Thoracic aorta (tissue), 2 donors: ENCODE measurements at regions not wholly inside any gene's neighbourhood (a gene's known extent, or its start where the extent isn't known, plus 50 kb on each side); places are given as distances from the start of the nearest gene placed in this dataset.

Source experiments
- ATAC-seq: fragments of 150-250 bp; one replicate; pipeline ENCODE4 v1.8.0; 2017; ENCODE audit warnings: low read depth; ENCODE audit not compliant: insufficient number of reproducible peaks, low FRiP score
- DNase-seq: peaks from one replicate; pipeline ENCODE4 v3.0.0-alpha.2; 2020; ENCODE audit warnings: low spot score
- H3K27ac ChIP-seq, 2 donors: fragments of 200-600 bp; sonication (generic); 1 replicate in 1 of 2; 2 replicates in 1 of 2; pipeline ENCODE4 v1.5.1; 2016; ENCODE audit warnings: mild to moderate bottlenecking in 2 of 2, moderate library complexity in 2 of 2
- H3K27me3 ChIP-seq: fragments of 200-600 bp; sonication (generic); replicated peaks from 2 replicates; pipeline ENCODE4 v1.6.0; 2016; ENCODE audit warnings: mild to moderate bottlenecking; ENCODE audit not compliant: insufficient read depth
- H3K36me3 ChIP-seq: fragments of 200-600 bp; sonication (generic); one replicate; pipeline ENCODE4 v1.5.1; 2016
- H3K4me1 ChIP-seq, 2 donors: fragments of 200-600 bp; sonication (generic); 1 replicate in 1 of 2; 2 replicates in 1 of 2; pipeline versions ENCODE4 v1.5.1 to v1.6.0; 2016; ENCODE audit warnings: low read depth in 2 of 2, mild to moderate bottlenecking in 1 of 2; ENCODE audit not compliant: control insufficient read depth in 1 of 2
- H3K4me3 ChIP-seq: fragments of 200-600 bp; sonication (generic); 2 replicates; pipeline ENCODE4 v1.5.1; 2016; ENCODE audit warnings: mild to moderate bottlenecking
- H3K9me3 ChIP-seq: fragments of 200-600 bp; sonication (generic); 2 replicates; pipeline ENCODE4 v1.5.1; 2016
- TF ChIP-seq, protein P1 (sequence below): fragments of 200-600 bp; sonication (generic); IDR thresholded peaks from one replicate; pipeline ENCODE4 v1.5.1; 2019; ENCODE audit warnings: antibody characterized with exemption

DNA sequence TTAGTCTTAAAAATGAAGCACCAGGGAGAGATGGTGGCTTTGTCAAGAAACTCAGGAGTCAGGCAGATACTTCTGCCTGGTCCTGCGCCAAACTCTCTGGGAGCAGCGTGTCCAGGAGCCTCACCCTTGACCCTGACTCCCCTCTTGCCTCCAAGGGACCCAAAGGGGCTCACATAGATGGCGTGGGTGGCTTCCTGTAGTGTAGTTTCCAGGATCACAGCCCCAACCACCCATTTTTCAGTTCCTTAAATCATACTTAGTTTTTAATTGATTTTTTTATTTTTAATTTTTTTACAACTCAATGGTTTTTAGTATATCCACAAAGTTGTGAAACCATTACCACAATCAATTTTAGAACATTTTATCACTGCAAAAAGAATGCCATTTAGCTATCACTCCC, 107.7 kb upstream of the IGSF21 start:
- ATAC-seq = no peak
- Histone ChIP-seq H3K36me3 (no peaks in the 10 kb centered on the region), H3K4me3 (no peak overlapping the region), H3K27ac (no peak overlapping the region), H3K4me1 (no peaks in the 10 kb centered on the region), H3K9me3 (no peaks in the 10 kb centered on the region), H3K27me3 (no peaks in the 10 kb centered on the region)
- TF ChIP-seq, protein P1, sequence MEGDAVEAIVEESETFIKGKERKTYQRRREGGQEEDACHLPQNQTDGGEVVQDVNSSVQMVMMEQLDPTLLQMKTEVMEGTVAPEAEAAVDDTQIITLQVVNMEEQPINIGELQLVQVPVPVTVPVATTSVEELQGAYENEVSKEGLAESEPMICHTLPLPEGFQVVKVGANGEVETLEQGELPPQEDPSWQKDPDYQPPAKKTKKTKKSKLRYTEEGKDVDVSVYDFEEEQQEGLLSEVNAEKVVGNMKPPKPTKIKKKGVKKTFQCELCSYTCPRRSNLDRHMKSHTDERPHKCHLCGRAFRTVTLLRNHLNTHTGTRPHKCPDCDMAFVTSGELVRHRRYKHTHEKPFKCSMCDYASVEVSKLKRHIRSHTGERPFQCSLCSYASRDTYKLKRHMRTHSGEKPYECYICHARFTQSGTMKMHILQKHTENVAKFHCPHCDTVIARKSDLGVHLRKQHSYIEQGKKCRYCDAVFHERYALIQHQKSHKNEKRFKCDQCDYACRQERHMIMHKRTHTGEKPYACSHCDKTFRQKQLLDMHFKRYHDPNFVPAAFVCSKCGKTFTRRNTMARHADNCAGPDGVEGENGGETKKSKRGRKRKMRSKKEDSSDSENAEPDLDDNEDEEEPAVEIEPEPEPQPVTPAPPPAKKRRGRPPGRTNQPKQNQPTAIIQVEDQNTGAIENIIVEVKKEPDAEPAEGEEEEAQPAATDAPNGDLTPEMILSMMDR = no peak
- no peak for DNase-seq

DNA sequence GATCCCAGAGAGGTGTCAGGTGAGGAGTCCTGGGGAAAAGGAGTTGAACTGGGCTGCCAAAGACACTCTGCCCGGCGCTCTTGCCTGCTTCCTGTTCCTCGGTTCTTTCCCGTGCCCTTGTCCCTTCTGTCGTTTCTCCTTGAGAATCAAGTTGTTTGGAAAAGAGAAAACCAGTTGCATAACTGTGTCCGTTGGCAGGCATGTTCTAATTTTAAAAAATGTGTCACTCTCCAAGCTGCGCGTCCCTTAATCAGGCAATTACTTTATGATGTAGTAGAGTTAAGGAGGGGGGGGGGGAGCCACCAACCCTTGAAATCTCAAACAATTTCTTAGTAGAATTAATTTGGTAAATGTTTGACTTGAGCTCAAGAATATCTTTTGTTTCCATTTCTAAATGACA, 105.9 kb upstream of the IGSF21 start:
- TF ChIP-seq, protein P1 = no peak
- H3K27ac ChIP-seq = no peak overlapping the region

DNA sequence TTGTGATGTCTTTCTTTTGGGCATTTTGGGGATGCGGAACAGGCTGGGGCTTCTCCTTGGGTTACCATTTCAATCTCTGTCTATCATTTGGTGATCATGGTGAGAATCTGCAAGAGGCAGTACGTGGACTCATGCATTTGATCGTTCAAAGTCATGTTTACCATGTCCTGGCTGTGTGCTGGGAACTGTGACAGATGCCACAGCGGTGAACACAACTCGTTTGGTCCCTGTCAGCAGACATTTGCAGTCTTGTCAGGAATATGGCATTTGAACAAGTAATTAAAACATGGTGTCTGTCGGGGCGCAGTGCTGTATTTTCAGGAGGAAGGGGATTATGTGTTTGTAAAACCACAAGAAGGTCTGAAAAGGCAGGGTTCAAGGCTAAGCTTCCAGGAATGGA, 103.3 kb upstream of the IGSF21 start:
- H3K4me1 ChIP-seq = no peaks in the 10 kb centered on the region
- H3K27ac ChIP-seq = no peak overlapping the region
- H3K27me3 ChIP-seq = no peaks in the 10 kb centered on the region
- DNase-seq = no peak
- no peaks in the 10 kb centered on the region for H3K9me3 ChIP-seq
- H3K4me3 ChIP-seq = no peak overlapping the region
- no peaks in the 10 kb centered on the region for H3K36me3 ChIP-seq
- no peak for ATAC-seq
- TF ChIP-seq, protein P1 = no peak

More for the DNA sequence above, 105.9 kb upstream of the IGSF21 start:
- DNase-seq (no peak), ATAC-seq (no peak)
- Histone ChIP-seq H3K4me3 (no peak overlapping the region), H3K36me3 (no peaks in the 10 kb centered on the region), H3K9me3 (no peaks in the 10 kb centered on the region), H3K27me3 (no peaks in the 10 kb centered on the region), H3K4me1 (no peaks in the 10 kb centered on the region)

DNA sequence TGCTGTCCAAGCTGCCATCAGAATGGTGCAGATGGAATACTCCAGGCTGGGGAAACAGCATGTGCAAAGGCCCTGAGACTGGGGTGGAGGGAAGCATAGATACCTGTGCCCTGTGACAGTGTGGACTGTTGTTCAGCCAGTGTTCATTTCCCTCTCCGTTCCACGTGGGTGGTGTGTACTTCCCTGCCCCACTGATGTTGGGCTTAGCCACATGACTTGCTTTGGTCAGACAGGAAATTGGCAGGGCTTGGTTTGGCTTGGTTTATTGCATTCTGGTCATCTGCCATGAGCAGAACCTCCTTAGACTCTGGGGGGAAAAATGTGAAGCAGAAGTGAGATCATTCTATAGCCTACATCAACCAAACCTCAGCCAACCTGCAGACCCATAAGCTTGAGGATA, 102.4 kb upstream of the IGSF21 start:
- DNase-seq (no peak), ATAC-seq (no peak)
- no peaks in the 10 kb centered on the region for H3K4me1 ChIP-seq
- no peaks in the 10 kb centered on the region for H3K36me3 ChIP-seq
- H3K9me3 ChIP-seq = no peaks in the 10 kb centered on the region
- H3K27me3 ChIP-seq = no peaks in the 10 kb centered on the region
- TF ChIP-seq, protein P1 = no peak
- no peak overlapping the region for H3K4me3 ChIP-seq
- H3K27ac ChIP-seq = no peak overlapping the region

DNA sequence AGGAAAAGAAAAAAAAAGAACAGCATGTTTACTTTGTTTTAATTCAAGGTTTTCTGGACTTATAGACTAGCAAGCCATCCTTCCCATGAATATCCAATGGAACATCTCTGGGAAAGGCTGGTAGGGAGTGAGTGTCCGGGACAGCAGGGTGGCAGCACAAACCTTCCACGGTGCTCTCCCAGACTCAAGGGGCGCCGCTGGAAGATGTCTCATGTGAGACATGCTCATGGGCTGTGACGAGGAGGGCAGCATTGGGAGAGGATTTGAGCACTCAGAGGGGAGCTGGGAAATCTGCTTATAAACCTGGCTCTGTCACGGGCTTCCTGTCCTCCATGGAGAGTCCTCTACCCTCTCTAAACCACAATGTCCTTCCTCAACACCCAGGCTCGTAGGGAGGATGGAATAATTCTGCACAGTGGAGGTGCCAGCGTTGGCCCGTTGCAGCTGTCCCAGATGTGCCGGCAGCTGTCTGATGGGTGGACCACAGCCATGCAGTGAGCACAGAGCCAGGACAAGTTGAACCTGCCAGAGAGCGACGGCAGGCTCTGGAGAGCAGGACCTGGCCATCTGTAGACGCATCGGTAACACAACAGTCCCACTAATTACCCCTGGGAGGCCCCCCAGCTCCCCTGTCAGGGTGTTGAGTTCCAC, 100.1 kb upstream of the IGSF21 start:
- Histone ChIP-seq H3K4me1 (no peaks in the 10 kb centered on the region), H3K9me3 (no peaks in the 10 kb centered on the region), H3K4me3 (no peak overlapping the region), H3K36me3 (no peaks in the 10 kb centered on the region), H3K27me3 (no peaks in the 10 kb centered on the region), H3K27ac (no peak overlapping the region)
- no peak for DNase-seq
- no peak for ATAC-seq
- TF ChIP-seq, protein P1 = no peak
